ENCODE measurements at regions not wholly inside any gene's neighbourhood (a gene's known extent, or its start where the extent isn't known, plus 50 kb on each side); places are given as distances from the start of the nearest gene placed in this dataset.

- H3K9ac ChIP-seq (ENCODE audit: low read depth, low read length, poor library complexity), result no peak overlapping the region
- H3K14ac ChIP-seq (ENCODE audit: low read length), result no peak overlapping the region
- H4K91ac ChIP-seq (ENCODE audit: low read depth, low read length, poor library complexity), result no peak overlapping the region
- H3K4me1 ChIP-seq (ENCODE audit: control insufficient read depth in 2 of 2, insufficient read depth in 1 of 2, low read depth in 1 of 2, low read length in 2 of 2), result no peaks in the 10 kb centered on the region
- H4K8ac ChIP-seq (ENCODE audit: low read depth, low read length), result no peak overlapping the region
- no peak overlapping the region for H3K27ac ChIP-seq (replicated peaks; ENCODE audit: low read length)
- H3K18ac ChIP-seq (ENCODE audit: low read length), result no peak overlapping the region
- no peaks in the 10 kb centered on the region for H3K36me3 ChIP-seq (replicated peaks in 1 of 2; ENCODE audit: control insufficient read depth in 2 of 2, insufficient read depth in 2 of 2, low read length in 2 of 2)
- peaks cover 0 to 2% of the 10 kb centered on the region in 2 donors for H3K9me3 ChIP-seq (replicated peaks in 1 of 2; ENCODE audit: control insufficient read depth in 2 of 2, insufficient read depth in 1 of 2, low read depth in 1 of 2, low read length in 2 of 2)
- H3K79me1 ChIP-seq (ENCODE audit: low read depth, low read length), result no peaks in the 10 kb centered on the region
- no peak for DNase-seq (ENCODE audit: low spot score)
- H2BK120ac ChIP-seq (ENCODE audit: low read depth, low read length), result no peak overlapping the region
- H3K4me2 ChIP-seq (ENCODE audit: insufficient read depth, low read length, poor library complexity, severe bottlenecking), result no peak overlapping the region
- 100% methylated on average over 1 of the region's 4 CpGs; no CpG with 5 or more reads in 1 of the 2 donors for WGBS, 2 donors (ENCODE audit: extremely low coverage in 2 of 2, insufficient read length in 2 of 2, insufficient replicate concordance in 1 of 2)
- no peaks in the 10 kb centered on the region for H3K27me3 ChIP-seq (ENCODE audit: control insufficient read depth in 3 of 3, insufficient read depth in 3 of 3, low read depth in 1 of 3, low read length in 3 of 3)
- H2AFZ ChIP-seq (ENCODE audit: low read length), result no peak overlapping the region
- no peak overlapping the region for H2BK5ac ChIP-seq (ENCODE audit: low read length)
- H3K4ac ChIP-seq (ENCODE audit: low read length), result no peak overlapping the region
- H2BK15ac ChIP-seq (ENCODE audit: low read length), result no peak overlapping the region
- no peak overlapping the region for H2AK5ac ChIP-seq (ENCODE audit: low read depth, low read length)
- H3K23ac ChIP-seq (ENCODE audit: low read depth, low read length, poor library complexity), result no peak overlapping the region
- H3K4me3 ChIP-seq (ENCODE audit: low read length in 2 of 2), result no peak overlapping the region
- no peak overlapping the region for H2BK12ac ChIP-seq (ENCODE audit: low read length)
These were observed 1910.0 kb upstream of the TENM3 start for GRCh38 chr4:180333162-180333561.

- no peak overlapping the region for H2BK120ac ChIP-seq (ENCODE audit: low read depth, low read length)
- no peaks in the 10 kb centered on the region for H3K27me3 ChIP-seq (ENCODE audit: control insufficient read depth in 3 of 3, insufficient read depth in 3 of 3, low read depth in 1 of 3, low read length in 3 of 3)
- H3K9me3 ChIP-seq (replicated peaks in 1 of 2; ENCODE audit: control insufficient read depth in 2 of 2, insufficient read depth in 1 of 2, low read depth in 1 of 2, low read length in 2 of 2), result no peaks in the 10 kb centered on the region
- H3K9ac ChIP-seq (ENCODE audit: low read depth, low read length, poor library complexity), result no peak overlapping the region
- H3K4me2 ChIP-seq (ENCODE audit: insufficient read depth, low read length, poor library complexity, severe bottlenecking), result no peak overlapping the region
- H2BK5ac ChIP-seq (ENCODE audit: low read length), result no peak overlapping the region
- no CpG with 5 or more reads among the region's 1 CpG for WGBS, 2 donors (ENCODE audit: extremely low coverage in 2 of 2, insufficient read length in 2 of 2, insufficient replicate concordance in 1 of 2)
- H4K8ac ChIP-seq (ENCODE audit: low read depth, low read length), result no peak overlapping the region
- DNase-seq (ENCODE audit: low spot score), result no peak
- no peak overlapping the region for H3K23ac ChIP-seq (ENCODE audit: low read depth, low read length, poor library complexity)
- no peak overlapping the region for H3K18ac ChIP-seq (ENCODE audit: low read length)
- no peaks in the 10 kb centered on the region for H3K79me1 ChIP-seq (ENCODE audit: low read depth, low read length)
- H2BK12ac ChIP-seq (ENCODE audit: low read length), result no peak overlapping the region
- H2AFZ ChIP-seq (ENCODE audit: low read length), result no peak overlapping the region
- no peak overlapping the region for H4K91ac ChIP-seq (ENCODE audit: low read depth, low read length, poor library complexity)
- H3K4me3 ChIP-seq (ENCODE audit: low read length in 2 of 2), result no peak overlapping the region
- H2BK15ac ChIP-seq (ENCODE audit: low read length), result no peak overlapping the region
- H3K4ac ChIP-seq (ENCODE audit: low read length), result no peak overlapping the region
- no peak overlapping the region for H2AK5ac ChIP-seq (ENCODE audit: low read depth, low read length)
- no peak overlapping the region for H3K14ac ChIP-seq (ENCODE audit: low read length)
- H3K36me3 ChIP-seq (replicated peaks in 1 of 2; ENCODE audit: control insufficient read depth in 2 of 2, insufficient read depth in 2 of 2, low read length in 2 of 2), result no peaks in the 10 kb centered on the region
- no peaks in the 10 kb centered on the region for H3K4me1 ChIP-seq (ENCODE audit: control insufficient read depth in 2 of 2, insufficient read depth in 1 of 2, low read depth in 1 of 2, low read length in 2 of 2)
- no peak overlapping the region for H3K27ac ChIP-seq (replicated peaks; ENCODE audit: low read length)
These were observed 1907.6 kb upstream of the TENM3 start for GRCh38 chr4:180335566-180335965.

GRCh38 chr4:180336494-180337090, 1906.6 kb upstream of the TENM3 start:
- Histone ChIP-seq H3K4me1 (ENCODE audit: control insufficient read depth in 2 of 2, insufficient read depth in 1 of 2, low read depth in 1 of 2, low read length in 2 of 2) (no peaks in the 10 kb centered on the region), H3K4me3 (ENCODE audit: low read length in 2 of 2) (no peak overlapping the region), H3K4me2 (ENCODE audit: insufficient read depth, low read length, poor library complexity, severe bottlenecking) (no peak overlapping the region), H3K9ac (ENCODE audit: low read depth, low read length, poor library complexity) (no peak overlapping the region), H3K23ac (ENCODE audit: low read depth, low read length, poor library complexity) (no peak overlapping the region), H3K4ac (ENCODE audit: low read length) (no peak overlapping the region), H3K27me3 (ENCODE audit: control insufficient read depth in 3 of 3, insufficient read depth in 3 of 3, low read depth in 1 of 3, low read length in 3 of 3) (no peaks in the 10 kb centered on the region), H3K27ac (replicated peaks; ENCODE audit: low read length) (no peak overlapping the region), H3K79me1 (ENCODE audit: low read depth, low read length) (no peaks in the 10 kb centered on the region), H2AFZ (ENCODE audit: low read length) (no peak overlapping the region), H4K8ac (ENCODE audit: low read depth, low read length) (no peak overlapping the region), H3K18ac (ENCODE audit: low read length) (no peak overlapping the region), H3K14ac (ENCODE audit: low read length) (no peak overlapping the region), H2BK15ac (ENCODE audit: low read length) (no peak overlapping the region), H2BK12ac (ENCODE audit: low read length) (no peak overlapping the region), H4K91ac (ENCODE audit: low read depth, low read length, poor library complexity) (no peak overlapping the region), H2BK5ac (ENCODE audit: low read length) (no peak overlapping the region), H2AK5ac (ENCODE audit: low read depth, low read length) (no peak overlapping the region), H2BK120ac (ENCODE audit: low read depth, low read length) (no peak overlapping the region), H3K36me3 (replicated peaks in 1 of 2; ENCODE audit: control insufficient read depth in 2 of 2, insufficient read depth in 2 of 2, low read length in 2 of 2) (no peaks in the 10 kb centered on the region), H3K9me3 (replicated peaks in 1 of 2; ENCODE audit: control insufficient read depth in 2 of 2, insufficient read depth in 1 of 2, low read depth in 1 of 2, low read length in 2 of 2) (no peaks in the 10 kb centered on the region)
- no CpG with 5 or more reads among the region's 1 CpG for WGBS, 2 donors (ENCODE audit: extremely low coverage in 2 of 2, insufficient read length in 2 of 2, insufficient replicate concordance in 1 of 2)
- DNase-seq (ENCODE audit: low spot score), result no peak

- H3K27ac ChIP-seq (replicated peaks; ENCODE audit: low read length), result no peak overlapping the region
- no peak for DNase-seq (ENCODE audit: low spot score)
- no peaks in the 10 kb centered on the region for H3K27me3 ChIP-seq (ENCODE audit: control insufficient read depth in 3 of 3, insufficient read depth in 3 of 3, low read depth in 1 of 3, low read length in 3 of 3)
- H3K14ac ChIP-seq (ENCODE audit: low read length), result no peak overlapping the region
- H3K4me2 ChIP-seq (ENCODE audit: insufficient read depth, low read length, poor library complexity, severe bottlenecking), result no peak overlapping the region
- no peak overlapping the region for H4K8ac ChIP-seq (ENCODE audit: low read depth, low read length)
- H3K4me3 ChIP-seq (ENCODE audit: low read length in 2 of 2), result no peak overlapping the region
- no peak overlapping the region for H2BK5ac ChIP-seq (ENCODE audit: low read length)
- no peak overlapping the region for H3K9ac ChIP-seq (ENCODE audit: low read depth, low read length, poor library complexity)
- H3K79me1 ChIP-seq (ENCODE audit: low read depth, low read length), result no peaks in the 10 kb centered on the region
- H3K36me3 ChIP-seq (replicated peaks in 1 of 2; ENCODE audit: control insufficient read depth in 2 of 2, insufficient read depth in 2 of 2, low read length in 2 of 2), result no peaks in the 10 kb centered on the region
- no peak overlapping the region for H3K23ac ChIP-seq (ENCODE audit: low read depth, low read length, poor library complexity)
- WGBS, 2 donors (ENCODE audit: extremely low coverage in 2 of 2, insufficient read length in 2 of 2, insufficient replicate concordance in 1 of 2), result no CpG with 5 or more reads among the region's 5 CpGs
- no peak overlapping the region for H2BK15ac ChIP-seq (ENCODE audit: low read length)
- H2BK120ac ChIP-seq (ENCODE audit: low read depth, low read length), result no peak overlapping the region
- no peaks in the 10 kb centered on the region for H3K9me3 ChIP-seq (replicated peaks in 1 of 2; ENCODE audit: control insufficient read depth in 2 of 2, insufficient read depth in 1 of 2, low read depth in 1 of 2, low read length in 2 of 2)
- H2AK5ac ChIP-seq (ENCODE audit: low read depth, low read length), result no peak overlapping the region
- no peak overlapping the region for H2AFZ ChIP-seq (ENCODE audit: low read length)
- no peak overlapping the region for H3K18ac ChIP-seq (ENCODE audit: low read length)
- H3K4me1 ChIP-seq (ENCODE audit: control insufficient read depth in 2 of 2, insufficient read depth in 1 of 2, low read depth in 1 of 2, low read length in 2 of 2), result no peaks in the 10 kb centered on the region
- H4K91ac ChIP-seq (ENCODE audit: low read depth, low read length, poor library complexity), result no peak overlapping the region
- no peak overlapping the region for H2BK12ac ChIP-seq (ENCODE audit: low read length)
- H3K4ac ChIP-seq (ENCODE audit: low read length), result no peak overlapping the region
These were observed 1901.3 kb upstream of the TENM3 start for GRCh38 chr4:180341926-180342325.

All from neuronal stem cell (in vitro differentiated cells).